Hepatocyte (in vitro differentiated cells): ENCODE measurements at regions not wholly inside any gene's neighbourhood (a gene's known extent, or its start where the extent isn't known, plus 50 kb on each side); places are given as distances from the start of the nearest gene placed in this dataset.

Source experiments
- DNase-seq: peaks from one replicate; pipeline ENCODE4 v3.0.0-alpha.2; 2016; ENCODE audit warnings: low spot score
- H2AFZ ChIP-seq: fragments of 200-600 bp; sonication (generic); 2 replicates; pipeline ENCODE4 v1.6.0; 2016; ENCODE audit warnings: antibody characterized with exemption, mild to moderate bottlenecking
- H3K27ac ChIP-seq: fragments of 200-600 bp; sonication (generic); 2 replicates; pipeline ENCODE4 v1.5.1; 2016; ENCODE audit warnings: mild to moderate bottlenecking
- H3K27me3 ChIP-seq: fragments of 200-600 bp; sonication (generic); 2 replicates; pipeline ENCODE4 v1.6.1; 2016
- H3K36me3 ChIP-seq: fragments of 200-600 bp; sonication (generic); replicated peaks from 2 replicates; pipeline ENCODE4 v1.5.1; 2016; ENCODE audit warnings: low read depth; ENCODE audit not compliant: insufficient read depth
- H3K4me1 ChIP-seq: fragments of 200-600 bp; sonication (generic); 2 replicates; pipeline ENCODE4 v1.5.1; 2016; ENCODE audit warnings: mild to moderate bottlenecking, moderate library complexity; ENCODE audit not compliant: insufficient read depth
- H3K4me2 ChIP-seq: fragments of 200-600 bp; sonication (generic); 2 replicates; pipeline ENCODE4 v1.6.0; 2016
- H3K4me3 ChIP-seq: fragments of 200-600 bp; sonication (generic); 2 replicates; pipeline ENCODE4 v1.5.1; 2016; ENCODE audit warnings: mild to moderate bottlenecking
- H3K79me2 ChIP-seq: fragments of 200-600 bp; sonication (generic); 2 replicates; pipeline ENCODE4 v1.6.0; 2017; ENCODE audit warnings: mild to moderate bottlenecking
- H3K9me2 ChIP-seq: fragments of 200-600 bp; sonication (generic); replicated peaks from 2 replicates; pipeline ENCODE4 v1.6.0; 2017; ENCODE audit warnings: mild to moderate bottlenecking; ENCODE audit not compliant: insufficient read depth
- H3K9me3 ChIP-seq: fragments of 200-600 bp; sonication (generic); 2 replicates; pipeline ENCODE4 v1.5.1; 2016; ENCODE audit warnings: low read depth, mild to moderate bottlenecking
- H4K20me1 ChIP-seq: fragments of 200-600 bp; sonication (generic); 2 replicates; pipeline ENCODE4 v1.6.0; 2016; ENCODE audit warnings: mild to moderate bottlenecking; ENCODE audit not compliant: insufficient read depth, poor library complexity, severe bottlenecking
- EZH2 ChIP-seq: fragments of 200-600 bp; sonication (generic); IDR thresholded peaks from 2 replicates; pipeline ENCODE4 v1.6.1; 2016; ENCODE audit warnings: antibody characterized with exemption, mild to moderate bottlenecking, borderline replicate concordance
- EZH2phosphoT487 ChIP-seq: fragments of 200-600 bp; sonication (generic); IDR thresholded peaks from one replicate; pipeline ENCODE4 v1.6.1; 2018; ENCODE audit warnings: antibody characterized with exemption, mild to moderate bottlenecking, low read depth, moderate library complexity; ENCODE audit not compliant: unreplicated experiment, severe bottlenecking
- WGBS: methylation state at CpG from one replicate; pipeline ENCODE4 v1.1.6; 2016; ENCODE audit warnings: low lambda C conversion rate; ENCODE audit errors: missing lambda C conversion rate; 5-methylcytosine and 5-hydroxymethylcytosine counted together
- TF ChIP-seq, protein P1 (sequence below): fragments of 200-600 bp; sonication (generic); IDR thresholded peaks from 2 replicates; pipeline ENCODE4 v1.5.1; 2016; ENCODE audit warnings: antibody characterized with exemption, mild to moderate bottlenecking; ENCODE audit not compliant: poor library complexity

DNA sequence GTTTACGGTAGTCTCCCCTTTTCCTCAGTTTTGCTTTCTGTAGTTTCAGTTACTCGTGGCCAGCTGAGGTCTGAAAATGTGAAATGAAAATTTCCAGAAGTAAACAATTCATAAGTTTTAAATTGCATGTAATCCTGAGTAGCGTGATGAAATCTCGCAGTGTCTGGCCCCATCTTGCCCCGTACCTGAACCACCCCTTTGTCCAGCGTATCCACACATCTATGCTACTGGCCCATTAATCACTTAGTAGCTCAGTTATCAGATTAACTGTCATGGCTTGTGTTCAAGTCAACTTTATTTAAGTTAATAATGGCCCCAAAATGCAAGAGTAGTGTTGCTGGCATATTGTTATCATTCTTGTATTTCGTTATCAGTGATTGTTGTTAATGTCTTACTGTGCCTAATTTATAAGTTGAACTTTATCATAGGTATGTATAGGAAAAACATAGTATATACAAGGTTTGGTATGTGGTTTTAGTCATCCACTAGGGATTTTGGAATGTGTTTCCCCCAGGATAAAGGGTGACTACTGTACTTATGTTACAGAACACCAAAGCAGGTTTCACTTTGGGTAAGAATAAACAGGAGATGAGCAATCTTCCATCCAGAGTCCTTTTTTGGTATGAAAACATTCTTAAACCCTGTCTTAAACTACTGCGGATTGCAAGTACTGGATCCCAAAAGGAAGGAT lies 118.4 kb upstream of the KCNN2 start:
- Histone ChIP-seq H3K36me3 (no peaks in the 10 kb centered on the region), H3K27ac (no peak overlapping the region), H3K4me1 (no peaks in the 10 kb centered on the region), H3K27me3 (no peaks in the 10 kb centered on the region), H3K4me2 (no peak overlapping the region), H3K4me3 (no peak overlapping the region), H3K79me2 (no peaks in the 10 kb centered on the region), H4K20me1 (no peaks in the 10 kb centered on the region), H3K9me3 (no peaks in the 10 kb centered on the region), H3K9me2 (no peaks in the 10 kb centered on the region), H2AFZ (no peak overlapping the region)
- TF ChIP-seq EZH2 (no peak), EZH2phosphoT487 (no peak)
- TF ChIP-seq, protein P1, sequence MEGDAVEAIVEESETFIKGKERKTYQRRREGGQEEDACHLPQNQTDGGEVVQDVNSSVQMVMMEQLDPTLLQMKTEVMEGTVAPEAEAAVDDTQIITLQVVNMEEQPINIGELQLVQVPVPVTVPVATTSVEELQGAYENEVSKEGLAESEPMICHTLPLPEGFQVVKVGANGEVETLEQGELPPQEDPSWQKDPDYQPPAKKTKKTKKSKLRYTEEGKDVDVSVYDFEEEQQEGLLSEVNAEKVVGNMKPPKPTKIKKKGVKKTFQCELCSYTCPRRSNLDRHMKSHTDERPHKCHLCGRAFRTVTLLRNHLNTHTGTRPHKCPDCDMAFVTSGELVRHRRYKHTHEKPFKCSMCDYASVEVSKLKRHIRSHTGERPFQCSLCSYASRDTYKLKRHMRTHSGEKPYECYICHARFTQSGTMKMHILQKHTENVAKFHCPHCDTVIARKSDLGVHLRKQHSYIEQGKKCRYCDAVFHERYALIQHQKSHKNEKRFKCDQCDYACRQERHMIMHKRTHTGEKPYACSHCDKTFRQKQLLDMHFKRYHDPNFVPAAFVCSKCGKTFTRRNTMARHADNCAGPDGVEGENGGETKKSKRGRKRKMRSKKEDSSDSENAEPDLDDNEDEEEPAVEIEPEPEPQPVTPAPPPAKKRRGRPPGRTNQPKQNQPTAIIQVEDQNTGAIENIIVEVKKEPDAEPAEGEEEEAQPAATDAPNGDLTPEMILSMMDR = no peak
- no peak for DNase-seq
- WGBS = 75% methylated on average over 8 of the region's 8 CpGs

- Histone ChIP-seq H4K20me1 (no peaks in the 10 kb centered on the region), H3K4me2 (no peak overlapping the region), H3K9me2 (no peaks in the 10 kb centered on the region), H2AFZ (no peak overlapping the region), H3K27me3 (no peaks in the 10 kb centered on the region), H3K4me3 (no peak overlapping the region), H3K9me3 (no peaks in the 10 kb centered on the region), H3K4me1 (no peaks in the 10 kb centered on the region), H3K27ac (no peak overlapping the region), H3K36me3 (no peaks in the 10 kb centered on the region), H3K79me2 (no peaks in the 10 kb centered on the region)
- WGBS = 97% methylated on average over 1 of the region's 1 CpG
- TF ChIP-seq EZH2 = no peak
- TF ChIP-seq EZH2phosphoT487 = no peak
- TF ChIP-seq, protein P1 = no peak
- DNase-seq = no peak
These were observed 117.9 kb upstream of the KCNN2 start for GRCh38 chr5:114243972-114244317.

DNA sequence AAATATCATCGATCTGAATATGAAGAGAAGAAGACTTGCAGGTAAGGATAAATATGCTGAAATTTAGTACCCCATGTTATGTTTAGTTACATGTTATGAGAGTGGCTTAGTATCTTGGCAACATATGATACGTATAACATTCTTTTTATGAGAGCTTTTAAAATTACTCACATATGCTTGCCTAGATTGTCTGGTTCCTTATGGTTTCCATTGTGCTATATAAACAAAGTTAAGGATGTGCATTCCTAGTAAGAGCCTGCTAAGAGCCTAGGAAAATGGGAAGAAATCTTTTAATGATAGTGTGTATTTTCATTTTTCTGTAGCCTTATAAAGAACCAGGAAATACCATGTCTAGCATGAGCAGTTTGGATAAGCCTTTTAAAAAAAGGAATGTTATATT lies 112.0 kb upstream of the KCNN2 start:
- TF ChIP-seq EZH2phosphoT487 = no peak
- TF ChIP-seq, protein P1 = no peak
- no peak for TF ChIP-seq EZH2
- H2AFZ ChIP-seq = no peak overlapping the region
- H3K27ac ChIP-seq = peak overlapping the region; percentile 71
- H3K9me3 ChIP-seq = no peaks in the 10 kb centered on the region
- H3K9me2 ChIP-seq = no peaks in the 10 kb centered on the region
- no peak for DNase-seq
- no peaks in the 10 kb centered on the region for H3K79me2 ChIP-seq
- no peak overlapping the region for H3K4me3 ChIP-seq
- peaks cover 19% of the 10 kb centered on the region for H3K4me1 ChIP-seq
- H3K27me3 ChIP-seq = no peaks in the 10 kb centered on the region
- no peaks in the 10 kb centered on the region for H4K20me1 ChIP-seq
- H3K4me2 ChIP-seq = no peak overlapping the region
- WGBS = 56% methylated on average over 2 of the region's 2 CpGs
- no peaks in the 10 kb centered on the region for H3K36me3 ChIP-seq
